MM.1S (cell line): ENCODE measurements at regions not wholly inside any gene's neighbourhood (a gene's known extent, or its start where the extent isn't known, plus 50 kb on each side); places are given as distances from the start of the nearest gene placed in this dataset.

Source experiments
- DNase-seq: peaks from one replicate; pipeline ENCODE4 v3.0.0-alpha.2; 2015
- H2AFZ ChIP-seq: fragments of 300-600 bp; sonication (generic); 2 replicates; pipeline ENCODE4 v1.6.0; 2016; ENCODE audit warnings: antibody characterized with exemption, low read length
- H3F3A ChIP-seq: fragments of 300-600 bp; sonication (generic); 2 replicates; pipeline ENCODE4 v1.6.1; 2016; ENCODE audit warnings: mild to moderate bottlenecking, antibody characterized with exemption, low read length, moderate library complexity, mixed read lengths; ENCODE audit not compliant: insufficient read depth
- H3K27ac ChIP-seq: fragments of 300-600 bp; sonication (generic); 2 replicates; pipeline ENCODE4 v1.5.1; 2016; ENCODE audit warnings: mild to moderate bottlenecking, low read length
- H3K27me3 ChIP-seq: fragments of 300-600 bp; sonication (generic); replicated peaks from 2 replicates; pipeline ENCODE4 v1.6.0; 2016; ENCODE audit warnings: low read length; ENCODE audit not compliant: insufficient read depth
- H3K36me3 ChIP-seq: fragments of 300-600 bp; sonication (generic); replicated peaks from 2 replicates; pipeline ENCODE4 v1.6.1; 2016; ENCODE audit warnings: mild to moderate bottlenecking, low read length, mixed read lengths; ENCODE audit not compliant: insufficient read depth
- H3K4me1 ChIP-seq: fragments of 300-600 bp; sonication (generic); 2 replicates; pipeline ENCODE4 v1.6.1; 2016; ENCODE audit warnings: low read length, mixed read lengths
- H3K4me2 ChIP-seq: fragments of 300-600 bp; sonication (generic); 2 replicates; pipeline ENCODE4 v1.6.0; 2016; ENCODE audit warnings: low read depth, low read length
- H3K4me3 ChIP-seq: fragments of 300-600 bp; sonication (generic); 2 replicates; pipeline ENCODE4 v1.5.1; 2016; ENCODE audit warnings: low read length, mixed read lengths
- H3K79me2 ChIP-seq: fragments of 300-600 bp; sonication (generic); 2 replicates; pipeline ENCODE4 v1.6.1; 2016; ENCODE audit warnings: mixed run types, low read length, mixed read lengths
- H3K9ac ChIP-seq: fragments of 300-600 bp; sonication (generic); 2 replicates; pipeline ENCODE4 v1.6.1; 2016; ENCODE audit warnings: low read length, mixed read lengths
- H3K9me2 ChIP-seq: fragments of 300-600 bp; sonication (generic); replicated peaks from 2 replicates; pipeline ENCODE4 v1.6.1; 2016; ENCODE audit warnings: mild to moderate bottlenecking, low read length, mixed read lengths; ENCODE audit not compliant: insufficient read depth
- H3K9me3 ChIP-seq: fragments of 300-600 bp; sonication (generic); replicated peaks from 2 replicates; pipeline ENCODE4 v1.6.1; 2016; ENCODE audit warnings: mild to moderate bottlenecking, low read length, mixed read lengths; ENCODE audit not compliant: insufficient read depth
- H4K20me1 ChIP-seq: fragments of 300-600 bp; sonication (generic); 2 replicates; pipeline ENCODE4 v1.6.1; 2016; ENCODE audit warnings: mild to moderate bottlenecking, low read length, moderate library complexity, mixed read lengths; ENCODE audit not compliant: insufficient read depth
- CTCF ChIP-seq: fragments of 300-600 bp; sonication (generic); IDR thresholded peaks from 2 replicates; pipeline ENCODE4 v1.5.1; 2016; ENCODE audit warnings: antibody characterized with exemption, low read length, mixed read lengths
- EZH2 ChIP-seq: fragments of 300-600 bp; sonication (generic); optimal IDR thresholded peaks from 2 replicates; pipeline ENCODE3; 2017; ENCODE audit warnings: low read depth, mild to moderate bottlenecking, antibody characterized with exemption, low read length, mixed read lengths
- EZH2phosphoT487 ChIP-seq: fragments of 300-600 bp; sonication (generic); IDR thresholded peaks from 2 replicates; pipeline ENCODE4 v1.6.1; 2018; ENCODE audit warnings: antibody characterized with exemption, low read length

GRCh38 chr5:81914696-81915095 is 57.1 kb upstream of the ATG10 start:
- no peak for TF ChIP-seq EZH2phosphoT487
- no peak for TF ChIP-seq CTCF
- no peak for TF ChIP-seq EZH2
- Histone ChIP-seq H3K79me2 (no peaks in the 10 kb centered on the region), H3K27me3 (no peaks in the 10 kb centered on the region), H3F3A (no peaks in the 10 kb centered on the region), H3K4me1 (no peaks in the 10 kb centered on the region), H3K9me3 (no peaks in the 10 kb centered on the region), H3K4me2 (no peak overlapping the region), H3K4me3 (no peak overlapping the region), H3K27ac (no peak overlapping the region), H2AFZ (no peak overlapping the region), H3K9ac (no peak overlapping the region), H3K9me2 (no peaks in the 10 kb centered on the region), H3K36me3 (no peaks in the 10 kb centered on the region), H4K20me1 (no peaks in the 10 kb centered on the region)
- DNase-seq = no peak

GRCh38 chr5:81912933-81913332 is 58.9 kb upstream of the ATG10 start:
- Histone ChIP-seq H3K27ac (no peak overlapping the region), H3K9me3 (no peaks in the 10 kb centered on the region), H3K4me1 (no peaks in the 10 kb centered on the region), H2AFZ (no peak overlapping the region), H4K20me1 (no peaks in the 10 kb centered on the region), H3K9ac (no peak overlapping the region), H3K4me3 (no peak overlapping the region), H3K36me3 (no peaks in the 10 kb centered on the region), H3F3A (no peaks in the 10 kb centered on the region), H3K79me2 (no peaks in the 10 kb centered on the region), H3K27me3 (no peaks in the 10 kb centered on the region), H3K9me2 (no peaks in the 10 kb centered on the region), H3K4me2 (no peak overlapping the region)
- no peak for DNase-seq
- no peak for TF ChIP-seq EZH2phosphoT487
- TF ChIP-seq CTCF = no peak
- no peak for TF ChIP-seq EZH2

GRCh38 chr5:81909677-81910076 is 62.1 kb upstream of the ATG10 start:
- H3K36me3 ChIP-seq = no peaks in the 10 kb centered on the region
- no peak overlapping the region for H2AFZ ChIP-seq
- H3K4me2 ChIP-seq = no peak overlapping the region
- no peak overlapping the region for H3K27ac ChIP-seq
- no peaks in the 10 kb centered on the region for H3K79me2 ChIP-seq
- H3K9me2 ChIP-seq = no peaks in the 10 kb centered on the region
- H3K9ac ChIP-seq = no peak overlapping the region
- no peak overlapping the region for H3K4me3 ChIP-seq
- H3K9me3 ChIP-seq = no peaks in the 10 kb centered on the region
- no peaks in the 10 kb centered on the region for H3K4me1 ChIP-seq
- DNase-seq = no peak
- TF ChIP-seq EZH2phosphoT487 = no peak
- TF ChIP-seq CTCF = no peak
- TF ChIP-seq EZH2 = no peak
- H3K27me3 ChIP-seq = no peaks in the 10 kb centered on the region
- no peaks in the 10 kb centered on the region for H4K20me1 ChIP-seq
- no peaks in the 10 kb centered on the region for H3F3A ChIP-seq

- Histone ChIP-seq H2AFZ (no peak overlapping the region), H3K4me3 (no peak overlapping the region), H3K27me3 (no peaks in the 10 kb centered on the region), H3K27ac (no peak overlapping the region), H3K9me3 (no peaks in the 10 kb centered on the region), H4K20me1 (no peaks in the 10 kb centered on the region), H3F3A (no peaks in the 10 kb centered on the region), H3K4me2 (no peak overlapping the region), H3K9me2 (no peaks in the 10 kb centered on the region), H3K9ac (no peak overlapping the region), H3K79me2 (no peaks in the 10 kb centered on the region), H3K4me1 (no peaks in the 10 kb centered on the region), H3K36me3 (no peaks in the 10 kb centered on the region)
- TF ChIP-seq CTCF = no peak
- no peak for TF ChIP-seq EZH2phosphoT487
- no peak for TF ChIP-seq EZH2
- no peak for DNase-seq
Measured at GRCh38 chr5:81908771-81909170, 63.1 kb upstream of the ATG10 start.
